Nephron (organoid): ENCODE measurements at regions not wholly inside any gene's neighbourhood (a gene's known extent, or its start where the extent isn't known, plus 50 kb on each side); places are given as distances from the start of the nearest gene placed in this dataset.

Source experiments
- H3K27ac Mint-ChIP-seq, 3 experiments: 2 replicates each; pipeline ENCODE4 v1.8.0; 2020; ENCODE audit warnings: mixed read lengths in 3 of 3, mild to moderate bottlenecking in 2 of 3, moderate library complexity in 1 of 3
- H3K27me3 Mint-ChIP-seq: 2 replicates; pipeline ENCODE4 v1.8.0; 2021; ENCODE audit warnings: low read depth, mild to moderate bottlenecking, moderate library complexity, mixed read lengths
- H3K36me3 Mint-ChIP-seq: 2 replicates; pipeline ENCODE4 v1.8.0; 2020; ENCODE audit warnings: low read depth, mixed read lengths
- H3K4me1 Mint-ChIP-seq: 2 replicates; pipeline ENCODE4 v1.8.0; 2020; ENCODE audit warnings: mixed read lengths
- H3K4me3 Mint-ChIP-seq, 3 experiments: 2 replicates each; pipeline ENCODE4 v1.8.0; 2020; ENCODE audit warnings: mild to moderate bottlenecking in 3 of 3, mixed read lengths in 3 of 3, moderate library complexity in 2 of 3
- H3K9me3 Mint-ChIP-seq: 2 replicates; pipeline ENCODE4 v1.8.0; 2020; ENCODE audit warnings: mixed read lengths
- TF ChIP-seq, protein P1 (sequence below), 3 experiments: fragments of 200-600 bp; sonication (generic); IDR thresholded peaks; one replicate each; pipeline ENCODE4 v1.5.0; 2021; ENCODE audit warnings: antibody characterized with exemption in 3 of 3; ENCODE audit not compliant: unreplicated experiment in 3 of 3

DNA sequence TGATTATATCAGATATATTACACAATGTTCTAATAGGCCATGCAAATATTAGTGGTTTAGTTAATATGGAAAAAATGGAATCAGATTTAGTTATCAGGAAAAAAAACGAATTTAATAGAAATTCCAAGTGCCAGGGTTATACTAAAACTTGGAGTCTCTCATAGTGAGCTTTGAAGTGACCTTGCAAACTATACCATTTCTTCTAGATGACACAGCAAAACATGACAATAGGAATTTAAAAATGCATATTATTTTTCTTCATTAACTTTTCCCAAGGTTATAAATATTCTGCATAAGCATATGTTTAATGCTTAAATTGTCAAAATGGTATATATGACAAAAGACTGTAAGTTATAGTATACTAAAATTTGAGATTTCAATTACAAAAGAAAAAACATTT is 250.1 kb upstream of the DCN start:
- Mint-ChIP-seq H3K4me1 (peaks cover 11% of the 10 kb centered on the region), H3K36me3 (no peaks in the 10 kb centered on the region), H3K27me3 (no peaks in the 10 kb centered on the region), H3K27ac (peak overlapping the region in 2 of 3 experiments; percentile 77 to 89), H3K4me3 (no peak overlapping the region), H3K9me3 (no peaks in the 10 kb centered on the region)
- TF ChIP-seq, protein P1, sequence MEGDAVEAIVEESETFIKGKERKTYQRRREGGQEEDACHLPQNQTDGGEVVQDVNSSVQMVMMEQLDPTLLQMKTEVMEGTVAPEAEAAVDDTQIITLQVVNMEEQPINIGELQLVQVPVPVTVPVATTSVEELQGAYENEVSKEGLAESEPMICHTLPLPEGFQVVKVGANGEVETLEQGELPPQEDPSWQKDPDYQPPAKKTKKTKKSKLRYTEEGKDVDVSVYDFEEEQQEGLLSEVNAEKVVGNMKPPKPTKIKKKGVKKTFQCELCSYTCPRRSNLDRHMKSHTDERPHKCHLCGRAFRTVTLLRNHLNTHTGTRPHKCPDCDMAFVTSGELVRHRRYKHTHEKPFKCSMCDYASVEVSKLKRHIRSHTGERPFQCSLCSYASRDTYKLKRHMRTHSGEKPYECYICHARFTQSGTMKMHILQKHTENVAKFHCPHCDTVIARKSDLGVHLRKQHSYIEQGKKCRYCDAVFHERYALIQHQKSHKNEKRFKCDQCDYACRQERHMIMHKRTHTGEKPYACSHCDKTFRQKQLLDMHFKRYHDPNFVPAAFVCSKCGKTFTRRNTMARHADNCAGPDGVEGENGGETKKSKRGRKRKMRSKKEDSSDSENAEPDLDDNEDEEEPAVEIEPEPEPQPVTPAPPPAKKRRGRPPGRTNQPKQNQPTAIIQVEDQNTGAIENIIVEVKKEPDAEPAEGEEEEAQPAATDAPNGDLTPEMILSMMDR (IDR thresholded peaks at IDR 0.05; ENCODE audit: unreplicated experiment in 3 of 3) = no peak

DNA sequence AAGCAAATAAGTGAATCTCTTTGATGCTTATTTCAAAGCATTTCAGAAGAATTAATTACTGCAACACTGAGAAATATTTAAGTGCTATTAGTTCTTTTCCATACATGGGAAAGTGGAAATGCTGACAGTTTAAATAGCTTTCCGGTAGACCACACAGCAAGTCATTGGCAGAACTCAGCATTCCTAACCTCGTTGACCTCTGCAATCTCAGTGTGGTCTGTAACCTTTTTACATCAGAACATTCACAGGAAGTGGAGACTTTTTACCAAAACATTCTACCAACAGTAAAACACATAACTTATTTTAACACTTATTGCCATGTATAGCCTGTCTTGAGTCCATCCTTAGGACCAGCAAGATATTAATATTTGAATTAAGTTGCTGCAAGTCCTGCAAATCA is 249.5 kb upstream of the DCN start:
- H3K4me3 Mint-ChIP-seq = no peak overlapping the region
- no peaks in the 10 kb centered on the region for H3K36me3 Mint-ChIP-seq
- H3K27me3 Mint-ChIP-seq = no peaks in the 10 kb centered on the region

DNA sequence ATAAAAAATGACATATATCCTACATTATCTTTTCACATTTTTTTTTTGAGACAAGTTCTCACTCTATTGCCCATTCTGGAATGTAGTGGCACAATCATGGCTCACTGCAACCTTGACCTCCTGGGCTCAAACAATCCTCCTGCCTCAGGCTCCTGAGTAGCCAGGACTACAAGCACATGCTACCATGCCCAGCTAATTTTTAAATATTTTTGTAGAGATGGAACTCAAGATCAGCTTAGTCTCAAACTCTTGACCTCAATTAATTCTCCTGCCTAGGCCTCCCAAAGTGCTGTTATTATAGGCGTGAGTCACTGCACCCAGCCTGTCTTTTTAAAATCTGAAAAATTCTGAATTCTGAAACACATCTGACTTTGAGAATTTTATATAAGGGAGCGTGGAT is 241.9 kb upstream of the DCN start:
- TF ChIP-seq, protein P1 (IDR thresholded peaks at IDR 0.05; ENCODE audit: unreplicated experiment in 3 of 3) = no peak
- no peak overlapping the region for H3K4me3 Mint-ChIP-seq
- peaks cover 16% of the 10 kb centered on the region for H3K4me1 Mint-ChIP-seq
- no peaks in the 10 kb centered on the region for H3K36me3 Mint-ChIP-seq
- no peak overlapping the region for H3K27ac Mint-ChIP-seq
- no peaks in the 10 kb centered on the region for H3K9me3 Mint-ChIP-seq
- no peaks in the 10 kb centered on the region for H3K27me3 Mint-ChIP-seq

More for the DNA sequence above, 249.5 kb upstream of the DCN start:
- Mint-ChIP-seq H3K4me1 (peaks cover 11% of the 10 kb centered on the region), H3K27ac (peak overlapping the region; percentile 77 to 89 (median 87)), H3K9me3 (no peaks in the 10 kb centered on the region)
- TF ChIP-seq, protein P1 (IDR thresholded peaks at IDR 0.05; ENCODE audit: unreplicated experiment in 3 of 3) = no peak

DNA sequence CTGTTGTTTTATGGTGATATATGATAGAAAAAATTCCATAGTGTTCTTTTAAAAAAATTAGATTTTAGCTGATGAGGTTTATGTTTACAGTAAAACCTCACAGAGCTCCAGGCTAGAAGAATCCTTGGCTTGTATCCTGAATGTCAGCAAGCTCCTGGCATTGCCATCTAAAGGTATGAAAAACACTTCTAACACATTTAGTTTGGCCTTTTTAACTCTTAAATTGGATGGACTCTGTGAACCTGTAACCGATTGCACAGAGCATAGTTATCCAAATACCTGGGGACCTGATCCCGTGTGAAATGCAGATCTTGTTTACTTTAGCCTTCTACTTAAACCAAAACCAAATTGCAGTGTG is 241.1 kb upstream of the DCN start:
- no peaks in the 10 kb centered on the region for H3K27me3 Mint-ChIP-seq
- no peak overlapping the region for H3K4me3 Mint-ChIP-seq
- no peaks in the 10 kb centered on the region for H3K36me3 Mint-ChIP-seq
- peak overlapping the region in 1 of 3 experiments; percentile 18 for H3K27ac Mint-ChIP-seq
- H3K4me1 Mint-ChIP-seq = peaks cover 16% of the 10 kb centered on the region
- TF ChIP-seq, protein P1 (IDR thresholded peaks at IDR 0.05; ENCODE audit: unreplicated experiment in 3 of 3) = no peak
- no peaks in the 10 kb centered on the region for H3K9me3 Mint-ChIP-seq

DNA sequence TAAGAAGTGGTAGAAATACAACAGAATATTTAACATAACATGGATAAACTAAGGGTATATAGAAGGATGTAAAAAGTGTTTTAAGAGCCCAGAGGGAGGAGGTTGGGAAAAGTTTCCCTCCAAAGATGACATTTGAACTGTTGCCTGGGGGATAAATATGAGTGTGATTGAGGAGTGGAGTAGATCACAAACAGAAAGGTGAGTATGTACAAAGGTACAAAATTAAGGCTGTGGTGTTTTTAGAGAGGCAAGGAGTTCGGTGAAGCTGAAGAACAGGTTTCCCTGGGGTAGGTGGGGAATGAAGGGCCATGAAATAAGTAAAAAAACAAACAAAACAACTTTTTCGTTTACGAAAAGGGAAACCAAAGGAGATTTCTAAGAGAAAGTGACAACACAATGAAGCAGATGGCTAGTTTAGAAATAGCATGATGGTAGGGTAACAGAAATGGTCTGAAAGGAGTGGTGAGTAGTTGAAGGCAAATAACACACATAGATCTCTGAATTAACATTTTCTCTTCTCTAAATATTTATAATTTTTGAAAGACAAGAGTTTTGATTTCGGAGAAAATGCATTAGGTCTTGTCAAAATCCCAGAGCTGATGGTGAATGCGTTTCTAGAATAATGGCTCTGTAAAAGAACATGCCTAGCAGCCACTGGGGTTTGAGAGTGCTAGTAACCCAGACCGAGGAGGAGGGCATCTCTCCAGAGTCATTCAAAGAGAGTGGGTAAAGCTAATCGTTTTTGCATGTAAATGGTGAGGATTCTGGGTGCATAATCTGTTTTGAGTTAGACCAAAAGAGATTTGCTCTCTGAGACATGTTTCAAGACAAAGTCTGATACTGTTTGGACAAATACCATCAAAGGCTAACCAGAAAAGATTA is 240.4 kb upstream of the DCN start:
- H3K9me3 Mint-ChIP-seq = no peaks in the 10 kb centered on the region
- peaks cover 16% of the 10 kb centered on the region for H3K4me1 Mint-ChIP-seq
- TF ChIP-seq, protein P1 (IDR thresholded peaks at IDR 0.05; ENCODE audit: unreplicated experiment in 3 of 3) = no peak
- no peaks in the 10 kb centered on the region for H3K36me3 Mint-ChIP-seq
- H3K27me3 Mint-ChIP-seq = no peaks in the 10 kb centered on the region
- peak overlapping the region in 2 of 3 experiments; percentile 18 to 51 for H3K27ac Mint-ChIP-seq
- H3K4me3 Mint-ChIP-seq = no peak overlapping the region

DNA sequence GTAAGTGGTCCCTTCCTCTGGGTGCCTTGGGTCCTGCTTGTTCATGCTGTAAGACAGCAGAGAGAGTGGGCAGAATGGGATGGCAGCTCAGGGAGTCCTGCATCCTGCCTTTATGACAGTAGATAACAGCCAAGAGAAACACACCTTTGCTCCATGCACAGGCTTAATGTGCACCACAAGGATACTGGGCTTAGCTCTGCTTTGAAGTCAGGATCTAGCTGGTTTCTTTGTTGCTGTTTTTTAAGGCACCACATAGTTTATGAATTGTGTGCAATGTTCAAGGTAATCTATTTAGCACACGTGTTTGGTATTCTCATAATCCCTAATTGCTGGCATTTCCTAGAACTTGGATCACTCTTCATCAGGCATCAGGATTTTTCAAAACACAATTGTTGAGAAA is 239.5 kb upstream of the DCN start:
- Mint-ChIP-seq H3K4me1 (peaks cover 16% of the 10 kb centered on the region), H3K27me3 (no peaks in the 10 kb centered on the region), H3K36me3 (no peaks in the 10 kb centered on the region), H3K9me3 (no peaks in the 10 kb centered on the region), H3K27ac (peak overlapping the region in 1 of 3 experiments; percentile 71), H3K4me3 (no peak overlapping the region)
- TF ChIP-seq, protein P1 (IDR thresholded peaks at IDR 0.05; ENCODE audit: unreplicated experiment in 3 of 3) = no peak
